ENCODE measurements at regions not wholly inside any gene's neighbourhood (a gene's known extent, or its start where the extent isn't known, plus 50 kb on each side); places are given as distances from the start of the nearest gene placed in this dataset.
"Not testable (repeated sequence)": the region's sequence is repeated elsewhere in the genome, so short reads cannot be mapped to it uniquely, and the experiment has no call there.

DNA sequence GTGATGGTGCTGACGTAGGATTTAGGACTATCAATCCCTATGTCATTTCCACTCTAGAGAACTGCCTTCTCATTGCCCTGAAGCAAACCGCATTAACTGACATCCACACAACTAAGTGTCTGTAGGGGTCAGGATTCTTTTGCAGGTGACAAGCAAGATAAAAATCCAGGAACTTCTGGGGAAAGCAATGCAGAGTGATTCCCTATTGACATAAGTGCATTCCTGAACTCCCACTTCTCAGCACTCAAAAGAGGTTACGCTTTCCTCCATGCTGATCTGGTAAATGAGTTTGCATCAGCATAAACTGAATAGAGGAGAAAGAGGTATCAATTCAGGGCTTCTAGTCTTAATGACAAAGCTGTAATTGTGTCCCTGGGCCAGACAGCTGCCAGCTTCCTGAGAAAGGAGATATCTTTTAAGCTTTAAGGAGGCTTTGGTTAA is 224.6 kb upstream of the ISX start:
- Mint-ChIP-seq H3K9me3 (peaks cover 25% of the 10 kb centered on the region), H3K27me3 (ENCODE audit: low read depth) (peaks cover 4% of the 10 kb centered on the region), H3K27ac (peak overlapping the region; percentile 98), H3K4me3 (peak overlapping the region; percentile 39), H3K36me3 (peaks cover 30% of the 10 kb centered on the region), H3K4me1 (peaks cover 77% of the 10 kb centered on the region)
- ATAC-seq: peak; percentile 94
- TF ChIP-seq NFE2L1 (CRISPR knock-in tag; IDR thresholded peaks at IDR 0.05) (0 out of 2 replicates have a peak, but pooled peaks have one; percentile 48), ETV6 (CRISPR knock-in tag; IDR thresholded peaks at IDR 0.05) (peak; percentile 68; the same call in 1 of the 2 replicates), TEAD1 (CRISPR knock-in tag; IDR thresholded peaks at IDR 0.05) (peak; percentile 20; the same call in 1 of the 2 replicates), FOXK1 (CRISPR knock-in tag; IDR thresholded peaks at IDR 0.05) (0 out of 2 replicates have a peak, but pooled peaks have one; percentile 56)
- TF ChIP-seq, protein P1, sequence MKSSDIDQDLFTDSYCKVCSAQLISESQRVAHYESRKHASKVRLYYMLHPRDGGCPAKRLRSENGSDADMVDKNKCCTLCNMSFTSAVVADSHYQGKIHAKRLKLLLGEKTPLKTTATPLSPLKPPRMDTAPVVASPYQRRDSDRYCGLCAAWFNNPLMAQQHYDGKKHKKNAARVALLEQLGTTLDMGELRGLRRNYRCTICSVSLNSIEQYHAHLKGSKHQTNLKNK (CRISPR knock-in tag; IDR thresholded peaks at IDR 0.05): no peak
- POLR2A ChIA-PET: no interaction called here
- CTCF ChIA-PET: interaction anchor here (0.9 to 2.0 kb wide), 8 partner anchors 10 to 309 kb away, joined by 3 to 10 read pairs (median 6); no protein-coding TSS in a partner anchor
- no peak for DNase-seq (ENCODE audit: low spot score)

DNA sequence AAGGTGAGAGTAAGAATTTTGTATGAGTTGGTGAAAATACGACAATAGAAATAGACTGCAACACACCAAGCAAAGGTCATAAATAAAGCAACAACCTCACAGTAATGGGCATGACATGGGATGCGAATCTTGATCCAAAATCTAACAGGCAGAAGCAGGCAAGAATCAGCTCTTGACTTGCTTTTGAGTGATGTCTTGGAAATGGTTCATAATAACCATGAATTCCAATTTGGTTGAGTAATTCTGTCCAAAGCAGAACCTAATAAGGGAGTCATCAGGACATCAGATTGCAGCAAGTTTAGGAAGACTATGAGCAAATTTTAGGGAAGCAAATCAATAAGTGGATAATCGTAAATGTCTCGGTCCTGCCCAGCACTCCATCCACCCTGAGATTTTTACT is 224.0 kb upstream of the ISX start:
- DNase-seq (ENCODE audit: low spot score) (no peak), ATAC-seq (no peak)
- TF ChIP-seq ETV6 (CRISPR knock-in tag; IDR thresholded peaks at IDR 0.05): no peak
- TF ChIP-seq ZBTB21 (CRISPR knock-in tag; IDR thresholded peaks at IDR 0.05; ENCODE audit: borderline replicate concordance): no peak
- TF ChIP-seq SP1 (CRISPR knock-in tag; conservative IDR thresholded peaks at IDR 0.05): no peak
- TF ChIP-seq, protein P2, sequence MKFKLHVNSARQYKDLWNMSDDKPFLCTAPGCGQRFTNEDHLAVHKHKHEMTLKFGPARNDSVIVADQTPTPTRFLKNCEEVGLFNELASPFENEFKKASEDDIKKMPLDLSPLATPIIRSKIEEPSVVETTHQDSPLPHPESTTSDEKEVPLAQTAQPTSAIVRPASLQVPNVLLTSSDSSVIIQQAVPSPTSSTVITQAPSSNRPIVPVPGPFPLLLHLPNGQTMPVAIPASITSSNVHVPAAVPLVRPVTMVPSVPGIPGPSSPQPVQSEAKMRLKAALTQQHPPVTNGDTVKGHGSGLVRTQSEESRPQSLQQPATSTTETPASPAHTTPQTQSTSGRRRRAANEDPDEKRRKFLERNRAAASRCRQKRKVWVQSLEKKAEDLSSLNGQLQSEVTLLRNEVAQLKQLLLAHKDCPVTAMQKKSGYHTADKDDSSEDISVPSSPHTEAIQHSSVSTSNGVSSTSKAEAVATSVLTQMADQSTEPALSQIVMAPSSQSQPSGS (CRISPR knock-in tag; IDR thresholded peaks at IDR 0.05; ENCODE audit: borderline replicate concordance, low read depth): no peak
- TF ChIP-seq SMAD3 (CRISPR knock-in tag; IDR thresholded peaks at IDR 0.05; ENCODE audit: borderline replicate concordance): no peak
- Mint-ChIP-seq H3K27me3 (ENCODE audit: low read depth) (peaks cover 4% of the 10 kb centered on the region), H3K4me1 (peaks cover 77% of the 10 kb centered on the region), H3K4me3 (peak overlapping the region; percentile 39), H3K27ac (peak overlapping the region; percentile 98), H3K9me3 (peaks cover 25% of the 10 kb centered on the region), H3K36me3 (peaks cover 30% of the 10 kb centered on the region)
- POLR2A ChIA-PET: no interaction called here
- CTCF ChIA-PET: interaction anchor here (0.9 to 2.0 kb wide), 10 partner anchors 10 to 308 kb away, joined by 3 to 10 read pairs (median 4); no protein-coding TSS in a partner anchor

DNA sequence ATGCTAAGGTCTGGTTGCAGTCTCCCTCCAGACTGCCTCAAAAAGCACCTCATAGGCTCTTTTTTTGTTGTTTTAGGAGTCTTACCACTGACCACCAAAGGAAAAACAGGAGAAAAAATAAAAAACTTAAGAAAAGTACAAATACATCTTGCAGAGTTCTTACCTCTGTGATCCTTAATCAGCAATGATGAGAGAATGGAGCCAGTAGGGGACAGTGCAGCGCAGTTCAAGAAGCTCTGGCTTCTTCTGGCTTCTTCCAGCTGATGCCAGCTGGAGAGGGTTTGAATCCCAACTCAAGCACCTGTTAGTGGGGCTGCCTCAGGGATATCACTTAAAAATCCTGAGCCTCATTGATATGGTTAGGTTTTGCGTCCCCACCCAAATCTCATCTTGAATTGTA is 223.3 kb upstream of the ISX start:
- ChIA-PET CTCF (interaction anchor here (0.6 to 2.0 kb wide), 13 partner anchors 9 to 313 kb away, joined by 3 to 10 read pairs (median 3); no protein-coding TSS in a partner anchor), POLR2A (no interaction called here)
- H3K9me3 Mint-ChIP-seq: peaks cover 25% of the 10 kb centered on the region
- TF ChIP-seq OVOL2 (CRISPR knock-in tag; IDR thresholded peaks at IDR 0.05; ENCODE audit: borderline replicate concordance) (no peak), GRHL2 (CRISPR knock-in tag; IDR thresholded peaks at IDR 0.05; ENCODE audit: insufficient replicate concordance, severe bottlenecking) (no peak), NFYB (CRISPR knock-in tag; conservative IDR thresholded peaks at IDR 0.05; ENCODE audit: low read depth) (no peak), ZNF423 (CRISPR knock-in tag; IDR thresholded peaks at IDR 0.05) (no peak), CBFB (CRISPR knock-in tag; IDR thresholded peaks at IDR 0.05; ENCODE audit: low read depth) (no peak), SOX15 (CRISPR knock-in tag; IDR thresholded peaks at IDR 0.05) (no peak), TCF7 (CRISPR knock-in tag; IDR thresholded peaks at IDR 0.05; ENCODE audit: low read depth) (no peak)
- TF ChIP-seq, protein P3, sequence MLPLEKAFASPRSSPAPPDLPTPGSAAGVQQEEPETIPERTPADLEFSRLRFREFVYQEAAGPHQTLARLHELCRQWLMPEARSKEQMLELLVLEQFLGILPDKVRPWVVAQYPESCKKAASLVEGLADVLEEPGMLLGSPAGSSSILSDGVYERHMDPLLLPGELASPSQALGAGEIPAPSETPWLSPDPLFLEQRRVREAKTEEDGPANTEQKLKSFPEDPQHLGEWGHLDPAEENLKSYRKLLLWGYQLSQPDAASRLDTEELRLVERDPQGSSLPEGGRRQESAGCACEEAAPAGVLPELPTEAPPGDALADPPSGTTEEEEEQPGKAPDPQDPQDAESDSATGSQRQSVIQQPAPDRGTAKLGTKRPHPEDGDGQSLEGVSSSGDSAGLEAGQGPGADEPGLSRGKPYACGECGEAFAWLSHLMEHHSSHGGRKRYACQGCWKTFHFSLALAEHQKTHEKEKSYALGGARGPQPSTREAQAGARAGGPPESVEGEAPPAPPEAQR (CRISPR knock-in tag; IDR thresholded peaks at IDR 0.05): no peak
- TF ChIP-seq, protein P4, sequence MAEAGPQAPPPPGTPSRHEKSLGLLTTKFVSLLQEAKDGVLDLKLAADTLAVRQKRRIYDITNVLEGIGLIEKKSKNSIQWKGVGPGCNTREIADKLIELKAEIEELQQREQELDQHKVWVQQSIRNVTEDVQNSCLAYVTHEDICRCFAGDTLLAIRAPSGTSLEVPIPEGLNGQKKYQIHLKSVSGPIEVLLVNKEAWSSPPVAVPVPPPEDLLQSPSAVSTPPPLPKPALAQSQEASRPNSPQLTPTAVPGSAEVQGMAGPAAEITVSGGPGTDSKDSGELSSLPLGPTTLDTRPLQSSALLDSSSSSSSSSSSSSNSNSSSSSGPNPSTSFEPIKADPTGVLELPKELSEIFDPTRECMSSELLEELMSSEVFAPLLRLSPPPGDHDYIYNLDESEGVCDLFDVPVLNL (CRISPR knock-in tag; IDR thresholded peaks at IDR 0.05; ENCODE audit: borderline replicate concordance, low read depth): no peak
- TF ChIP-seq, protein P2 (CRISPR knock-in tag; IDR thresholded peaks at IDR 0.05; ENCODE audit: borderline replicate concordance, low read depth): no peak
- TF ChIP-seq, protein P5, sequence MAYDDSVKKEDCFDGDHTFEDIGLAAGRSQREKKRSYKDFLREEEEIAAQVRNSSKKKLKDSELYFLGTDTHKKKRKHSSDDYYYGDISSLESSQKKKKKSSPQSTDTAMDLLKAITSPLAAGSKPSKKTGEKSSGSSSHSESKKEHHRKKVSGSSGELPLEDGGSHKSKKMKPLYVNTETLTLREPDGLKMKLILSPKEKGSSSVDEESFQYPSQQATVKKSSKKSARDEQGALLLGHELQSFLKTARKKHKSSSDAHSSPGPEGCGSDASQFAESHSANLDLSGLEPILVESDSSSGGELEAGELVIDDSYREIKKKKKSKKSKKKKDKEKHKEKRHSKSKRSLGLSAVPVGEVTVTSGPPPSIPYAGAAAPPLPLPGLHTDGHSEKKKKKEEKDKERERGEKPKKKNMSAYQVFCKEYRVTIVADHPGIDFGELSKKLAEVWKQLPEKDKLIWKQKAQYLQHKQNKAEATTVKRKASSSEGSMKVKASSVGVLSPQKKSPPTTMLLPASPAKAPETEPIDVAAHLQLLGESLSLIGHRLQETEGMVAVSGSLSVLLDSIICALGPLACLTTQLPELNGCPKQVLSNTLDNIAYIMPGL (CRISPR knock-in tag; IDR thresholded peaks at IDR 0.05): no peak
- H3K27ac Mint-ChIP-seq: peak overlapping the region; percentile 81
- peak; percentile 11; the same call in 1 of the 2 replicates for ATAC-seq
- H3K4me1 Mint-ChIP-seq: peaks cover 76% of the 10 kb centered on the region
- H3K27me3 Mint-ChIP-seq (ENCODE audit: low read depth): peaks cover 4% of the 10 kb centered on the region
- H3K36me3 Mint-ChIP-seq: peaks cover 30% of the 10 kb centered on the region
- DNase-seq (ENCODE audit: low spot score): peak; percentile 21
- H3K4me3 Mint-ChIP-seq: no peak overlapping the region

DNA sequence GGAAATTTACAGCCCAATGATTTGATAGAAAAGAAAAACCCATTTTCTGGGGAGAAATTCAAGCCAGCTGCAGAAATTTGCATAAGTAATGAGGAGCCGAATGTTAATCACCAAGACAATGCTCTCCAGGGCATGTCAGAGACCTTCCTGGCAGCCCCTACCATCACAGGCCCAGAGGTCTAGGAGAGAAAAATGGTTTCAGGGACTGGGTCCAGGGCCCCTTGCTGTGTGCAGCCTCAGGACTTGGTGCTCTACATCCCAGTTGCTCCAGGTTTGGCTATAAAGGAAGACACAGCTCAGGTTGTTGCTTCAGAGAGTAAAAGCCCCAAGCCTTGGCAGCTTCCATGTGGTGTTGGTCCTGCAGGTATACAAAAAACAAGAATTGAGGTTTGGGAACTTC is 222.2 kb upstream of the ISX start:
- ATAC-seq; DNase-seq (ENCODE audit: low spot score); POLR2A ChIA-PET; CTCF ChIA-PET; H3K4me3 Mint-ChIP-seq; H3K27me3 Mint-ChIP-seq (ENCODE audit: low read depth); H3K27ac Mint-ChIP-seq: not testable (repeated sequence)
- Mint-ChIP-seq H3K9me3 (peaks cover 25% of the 10 kb centered on the region), H3K4me1 (peaks cover 72% of the 10 kb centered on the region), H3K36me3 (peaks cover 30% of the 10 kb centered on the region)

All from WTC11 (cell line).